ENCODE measurements at regions not wholly inside any gene's neighbourhood (a gene's known extent, or its start where the extent isn't known, plus 50 kb on each side); places are given as distances from the start of the nearest gene placed in this dataset.
A peak's percentile ranks its signal among the peaks of the same experiment; 100 is the strongest.

DNA sequence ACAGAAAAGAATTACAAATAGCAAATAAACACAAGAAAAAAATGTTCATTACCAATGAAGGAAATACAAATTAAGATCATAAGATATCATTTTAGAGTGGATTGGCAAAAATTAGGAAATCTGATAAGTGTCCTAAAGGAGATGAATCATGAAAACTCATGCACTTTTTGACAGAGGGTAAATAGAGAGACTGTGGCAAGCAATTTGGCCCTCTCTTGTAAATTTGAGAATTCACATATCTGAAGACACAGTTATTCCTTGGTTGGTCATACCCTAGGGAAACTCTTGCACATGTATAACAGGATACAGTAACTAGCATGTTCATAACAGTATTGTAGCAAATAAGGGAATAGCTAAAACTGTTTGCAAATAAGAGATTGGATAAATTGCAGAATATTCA is 246.0 kb upstream of the GADL1 start:
- no peak overlapping the region for H3K4me3 Mint-ChIP-seq
- TF ChIP-seq, protein P1, sequence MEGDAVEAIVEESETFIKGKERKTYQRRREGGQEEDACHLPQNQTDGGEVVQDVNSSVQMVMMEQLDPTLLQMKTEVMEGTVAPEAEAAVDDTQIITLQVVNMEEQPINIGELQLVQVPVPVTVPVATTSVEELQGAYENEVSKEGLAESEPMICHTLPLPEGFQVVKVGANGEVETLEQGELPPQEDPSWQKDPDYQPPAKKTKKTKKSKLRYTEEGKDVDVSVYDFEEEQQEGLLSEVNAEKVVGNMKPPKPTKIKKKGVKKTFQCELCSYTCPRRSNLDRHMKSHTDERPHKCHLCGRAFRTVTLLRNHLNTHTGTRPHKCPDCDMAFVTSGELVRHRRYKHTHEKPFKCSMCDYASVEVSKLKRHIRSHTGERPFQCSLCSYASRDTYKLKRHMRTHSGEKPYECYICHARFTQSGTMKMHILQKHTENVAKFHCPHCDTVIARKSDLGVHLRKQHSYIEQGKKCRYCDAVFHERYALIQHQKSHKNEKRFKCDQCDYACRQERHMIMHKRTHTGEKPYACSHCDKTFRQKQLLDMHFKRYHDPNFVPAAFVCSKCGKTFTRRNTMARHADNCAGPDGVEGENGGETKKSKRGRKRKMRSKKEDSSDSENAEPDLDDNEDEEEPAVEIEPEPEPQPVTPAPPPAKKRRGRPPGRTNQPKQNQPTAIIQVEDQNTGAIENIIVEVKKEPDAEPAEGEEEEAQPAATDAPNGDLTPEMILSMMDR (IDR thresholded peaks at IDR 0.05; ENCODE audit: unreplicated experiment): no peak
- no peak for DNase-seq (ENCODE audit: low spot score in 2 of 2, unreplicated experiment in 2 of 2)
- H3K27me3 Mint-ChIP-seq (ENCODE audit: low read depth): no peaks in the 10 kb centered on the region
- no peak overlapping the region for H3K27ac Mint-ChIP-seq
- H3K36me3 Mint-ChIP-seq: no peaks in the 10 kb centered on the region
- H3K4me1 Mint-ChIP-seq: peaks cover 20% of the 10 kb centered on the region
- peaks cover 19% of the 10 kb centered on the region for H3K9me3 Mint-ChIP-seq

DNA sequence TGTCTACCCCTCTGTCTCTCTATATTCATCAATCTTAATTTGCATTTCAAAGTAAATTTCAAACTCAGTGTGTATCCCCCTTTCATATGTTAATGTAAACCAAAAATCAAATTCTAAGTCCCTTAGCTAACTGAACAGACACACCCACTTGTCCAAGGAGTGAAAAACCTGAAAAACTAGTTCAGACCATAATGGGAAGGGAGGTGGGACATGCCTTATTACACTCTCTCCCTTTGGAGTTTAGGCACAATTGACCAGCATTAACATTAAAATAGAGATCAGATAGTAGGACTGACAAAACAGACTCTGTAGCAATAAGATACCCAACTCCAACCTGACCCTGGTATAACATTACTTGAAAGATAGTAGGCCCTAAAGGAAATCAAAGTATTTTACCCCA is 247.7 kb upstream of the GADL1 start:
- DNase-seq (ENCODE audit: low spot score in 2 of 2, unreplicated experiment in 2 of 2): no peak
- Mint-ChIP-seq H3K27me3 (ENCODE audit: low read depth) (no peaks in the 10 kb centered on the region), H3K36me3 (no peaks in the 10 kb centered on the region), H3K4me3 (no peak overlapping the region), H3K27ac (peak overlapping the region; percentile 36), H3K9me3 (peaks cover 19% of the 10 kb centered on the region), H3K4me1 (peaks cover 20% of the 10 kb centered on the region)
- TF ChIP-seq, protein P1 (IDR thresholded peaks at IDR 0.05; ENCODE audit: unreplicated experiment): no peak

DNA sequence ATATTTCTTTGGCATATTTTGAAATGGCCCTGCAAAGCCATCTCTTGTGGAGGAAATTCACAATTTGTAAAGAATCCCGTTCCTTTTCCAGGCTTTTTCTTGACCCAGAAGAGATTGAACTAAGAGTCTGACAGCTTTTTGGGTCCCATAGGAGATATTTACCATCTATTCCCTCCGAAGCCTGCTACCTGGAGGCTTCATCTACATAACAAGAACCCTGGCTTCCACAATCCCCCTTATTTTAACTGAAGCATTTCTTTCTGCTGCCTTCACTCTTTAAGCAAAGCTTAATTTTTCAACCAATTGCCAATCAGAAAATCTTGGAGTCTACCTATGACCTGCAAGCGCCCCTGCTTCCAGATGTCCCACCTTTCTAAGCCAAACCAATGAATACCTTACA is 248.1 kb upstream of the GADL1 start:
- DNase-seq (ENCODE audit: low spot score in 2 of 2, unreplicated experiment in 2 of 2): no peak
- H3K4me3 Mint-ChIP-seq: no peak overlapping the region
- H3K27me3 Mint-ChIP-seq (ENCODE audit: low read depth): no peaks in the 10 kb centered on the region
- peaks cover 19% of the 10 kb centered on the region for H3K9me3 Mint-ChIP-seq
- no peaks in the 10 kb centered on the region for H3K36me3 Mint-ChIP-seq
- H3K27ac Mint-ChIP-seq: no peak overlapping the region
- TF ChIP-seq, protein P1 (IDR thresholded peaks at IDR 0.05; ENCODE audit: unreplicated experiment): no peak
- peaks cover 20% of the 10 kb centered on the region for H3K4me1 Mint-ChIP-seq

DNA sequence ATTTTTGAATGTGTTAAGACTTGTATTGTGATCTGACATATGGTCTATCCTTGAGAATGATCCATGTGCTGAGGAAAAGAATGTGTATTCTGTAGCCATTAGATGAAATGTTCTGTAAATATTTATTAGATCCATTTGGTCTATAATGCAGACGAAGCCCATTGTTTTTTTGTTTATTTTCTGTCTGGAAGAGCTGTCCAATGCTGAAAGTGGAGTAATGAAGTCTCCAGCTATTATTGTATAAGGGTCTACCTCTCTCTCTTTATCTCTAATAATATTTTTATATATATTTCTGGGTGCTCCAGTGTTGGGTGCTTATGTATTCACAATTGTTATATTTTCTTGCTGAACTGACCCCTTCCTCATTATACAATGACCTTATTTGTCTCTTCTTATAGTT is 250.6 kb upstream of the GADL1 start:
- TF ChIP-seq, protein P1 (IDR thresholded peaks at IDR 0.05; ENCODE audit: unreplicated experiment): no peak
- H3K27me3 Mint-ChIP-seq (ENCODE audit: low read depth): no peaks in the 10 kb centered on the region
- H3K9me3 Mint-ChIP-seq: peaks cover 30% of the 10 kb centered on the region
- H3K4me1 Mint-ChIP-seq: peaks cover 20% of the 10 kb centered on the region
- peaks cover 7% of the 10 kb centered on the region for H3K36me3 Mint-ChIP-seq
- DNase-seq (ENCODE audit: low spot score in 2 of 2, unreplicated experiment in 2 of 2): no peak
- H3K4me3 Mint-ChIP-seq: no peak overlapping the region
- no peak overlapping the region for H3K27ac Mint-ChIP-seq

DNA sequence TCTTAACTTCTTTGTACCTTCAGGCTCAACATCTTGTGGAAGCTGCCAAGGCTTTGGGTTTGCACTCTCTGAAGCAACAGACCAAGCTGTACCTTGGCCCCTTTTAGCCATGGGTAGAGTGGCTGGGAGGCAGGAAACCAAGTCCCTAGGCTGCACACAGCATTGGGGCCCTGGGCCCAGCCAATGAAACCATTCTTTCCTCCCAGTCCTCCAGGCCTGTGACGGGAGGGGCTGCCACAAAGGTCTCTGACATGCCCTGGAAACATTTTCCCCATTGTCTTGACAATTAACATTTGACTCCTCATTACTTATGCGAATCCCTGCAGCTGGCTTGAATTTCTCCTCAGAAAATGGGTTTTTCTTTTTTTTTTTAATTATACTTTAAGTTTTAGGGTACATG is 253.1 kb upstream of the GADL1 start:
- no peak overlapping the region for H3K4me3 Mint-ChIP-seq
- peaks cover 38% of the 10 kb centered on the region for H3K9me3 Mint-ChIP-seq
- DNase-seq (ENCODE audit: low spot score in 2 of 2, unreplicated experiment in 2 of 2): no peak
- H3K27ac Mint-ChIP-seq: no peak overlapping the region
- peaks cover 3% of the 10 kb centered on the region for H3K4me1 Mint-ChIP-seq
- H3K27me3 Mint-ChIP-seq (ENCODE audit: low read depth): no peaks in the 10 kb centered on the region
- TF ChIP-seq, protein P1 (IDR thresholded peaks at IDR 0.05; ENCODE audit: unreplicated experiment): no peak
- H3K36me3 Mint-ChIP-seq: peaks cover 9% of the 10 kb centered on the region

DNA sequence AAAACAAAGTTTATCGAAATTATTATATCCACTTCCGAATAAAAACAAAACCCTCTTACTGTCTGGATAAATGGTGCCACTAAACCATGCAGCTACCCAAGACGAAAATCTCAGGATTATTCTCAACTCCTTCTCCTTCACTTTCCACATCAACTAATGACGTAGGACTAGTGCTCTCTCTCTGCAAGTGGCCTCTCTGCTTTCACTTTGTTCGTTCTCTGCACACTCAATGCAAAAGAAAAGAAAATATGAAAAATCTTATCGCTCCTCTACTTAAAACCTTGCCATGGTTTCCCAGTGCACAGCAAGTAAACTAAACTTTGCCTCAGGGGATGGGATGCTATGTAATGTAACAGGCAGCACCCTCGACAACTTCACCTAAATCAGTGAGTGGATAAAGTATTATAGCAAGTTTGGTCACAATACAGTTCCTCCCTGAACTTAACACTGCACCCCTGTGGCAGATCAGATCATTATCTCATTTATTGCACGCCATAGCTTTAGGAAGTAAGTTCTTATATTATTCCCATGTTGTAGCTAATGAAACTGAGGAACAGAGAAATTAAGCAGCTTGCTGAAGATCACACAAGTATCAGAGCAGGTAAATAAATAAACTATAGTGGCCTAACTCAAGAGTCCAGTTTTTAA is 262.7 kb upstream of the GADL1 start:
- Mint-ChIP-seq H3K27ac (peak overlapping the region; percentile 6), H3K4me1 (peaks cover 34% of the 10 kb centered on the region), H3K4me3 (no peak overlapping the region), H3K9me3 (no peaks in the 10 kb centered on the region), H3K27me3 (ENCODE audit: low read depth) (no peaks in the 10 kb centered on the region), H3K36me3 (no peaks in the 10 kb centered on the region)
- TF ChIP-seq, protein P1 (IDR thresholded peaks at IDR 0.05; ENCODE audit: unreplicated experiment): no peak
- no peak for DNase-seq (ENCODE audit: low spot score in 2 of 2, unreplicated experiment in 2 of 2)
